H1 (cell line): ENCODE measurements at regions not wholly inside any gene's neighbourhood (a gene's known extent, or its start where the extent isn't known, plus 50 kb on each side); places are given as distances from the start of the nearest gene placed in this dataset.

Experiments used
- CTCF ChIA-PET: fragments of 300-600 bp; sonication (Branson Sonifier 250); formaldehyde crosslinking; loops from one replicate; lab custom pipeline; 2021; ENCODE audit not compliant: partially characterized antibody; lab: Charles Lee
- POLR2A ChIA-PET: fragments of 300-600 bp; sonication (Branson Sonifier 250); formaldehyde crosslinking; loops from one replicate; lab custom pipeline; 2021; ENCODE audit warnings: inconsistent platforms; ENCODE audit not compliant: partially characterized antibody; lab: Charles Lee
- DNase-seq, 2 experiments: peaks; one replicate each; pipeline versions ENCODE4 v3.0.0 to v3.0.0-alpha.2; 2010 to 2022; ENCODE audit warnings: low spot score in 2 of 2, low read depth in 1 of 2, mixed read lengths in 1 of 2
- FAIRE-seq: peaks from 2 replicates; lab custom pipeline; 2011; peaks lifted over from hg19 to GRCh38; lab: Jason Lieb, UNC
- H2AFZ ChIP-seq: 2 replicates; pipeline ENCODE4 v1.8.1; 2012; ENCODE audit warnings: low read length, inconsistent platforms
- H2AK5ac ChIP-seq: 2 replicates; pipeline ENCODE4 v1.6.1; 2013; ENCODE audit warnings: low read depth, low read length
- H2BK120ac ChIP-seq: replicated peaks from 2 replicates; pipeline ENCODE3; 2013; ENCODE audit warnings: low read depth, low read length, inconsistent platforms
- H2BK12ac ChIP-seq: 2 replicates; pipeline ENCODE4 v1.6.1; 2013; ENCODE audit warnings: low read depth, low read length
- H2BK15ac ChIP-seq: 2 replicates; pipeline ENCODE4 v1.6.1; 2013; ENCODE audit warnings: low read length
- H2BK20ac ChIP-seq: 2 replicates; pipeline ENCODE4 v1.6.1; 2013; ENCODE audit warnings: low read length
- H2BK5ac ChIP-seq: 2 replicates; pipeline ENCODE4 v1.6.1; 2013; ENCODE audit warnings: low read depth, low read length
- H3K14ac ChIP-seq: 2 replicates; pipeline ENCODE4 v1.6.1; 2013; ENCODE audit warnings: inconsistent platforms; ENCODE audit not compliant: insufficient read length
- H3K18ac ChIP-seq: 2 replicates; pipeline ENCODE4 v1.6.1; 2013; ENCODE audit warnings: low read length; ENCODE audit errors: extremely low read depth
- H3K23ac ChIP-seq: 2 replicates; pipeline ENCODE4 v1.6.1; 2013; ENCODE audit warnings: inconsistent platforms; ENCODE audit not compliant: insufficient read length
- H3K23me2 ChIP-seq: 2 replicates; pipeline ENCODE4 v1.6.1; 2013; ENCODE audit warnings: low read depth, low read length
- H3K27ac ChIP-seq: 2 replicates; pipeline ENCODE4 v1.6.1; 2011; ENCODE audit warnings: low read depth, low read length, inconsistent platforms
- H3K27me3 ChIP-seq, 4 experiments: replicated peaks in 1 of 4; 1 replicate in 1 of 4; 2 replicates in 3 of 4; pipeline versions ENCODE4 v1.6.1 to v1.8.1; 2011 to 2013; ENCODE audit warnings: low read length in 3 of 4, mild to moderate bottlenecking in 3 of 4, inconsistent platforms in 2 of 4, mixed read lengths in 2 of 4, moderate library complexity in 1 of 4; ENCODE audit not compliant: control insufficient read depth in 3 of 4, insufficient read depth in 3 of 4; ENCODE audit errors: extremely low read depth in 1 of 4
- H3K36me3 ChIP-seq, 4 experiments: 2 replicates each; pipeline versions ENCODE4 v1.6.1 to v1.8.1; 2011 to 2013; ENCODE audit warnings: mild to moderate bottlenecking in 4 of 4, low read length in 3 of 4, moderate library complexity in 2 of 4, control low read depth in 1 of 4, inconsistent platforms in 1 of 4; ENCODE audit not compliant: insufficient read depth in 4 of 4, control insufficient read depth in 2 of 4
- H3K4ac ChIP-seq: replicated peaks from 2 replicates; pipeline ENCODE3; 2013; ENCODE audit warnings: low read length, low read depth, mixed read lengths, inconsistent platforms; ENCODE audit not compliant: insufficient read length
- H3K4me1 ChIP-seq, 4 experiments: replicated peaks in 1 of 4; 1 replicate in 1 of 4; 2 replicates in 3 of 4; pipeline versions ENCODE4 v1.6.1 to v1.8.1; 2011 to 2013; ENCODE audit warnings: low read length in 3 of 4, inconsistent platforms in 2 of 4, mixed read lengths in 1 of 4; ENCODE audit not compliant: insufficient read depth in 4 of 4, control insufficient read depth in 3 of 4
- H3K4me2 ChIP-seq, 2 experiments: 2 replicates each; pipeline versions ENCODE4 v1.6.1 to v1.8.1; 2011 to 2013; ENCODE audit warnings: low read depth in 2 of 2, low read length in 2 of 2, control low read depth in 1 of 2, inconsistent platforms in 1 of 2, mild to moderate bottlenecking in 1 of 2; ENCODE audit not compliant: insufficient read depth in 1 of 2
- H3K4me3 ChIP-seq, 4 experiments: fragments of 200-600, 300-600 bp in 1 of 4; sonication (generic), shearing (Covaris generic), sonication (Bioruptor Twin) in 1 of 4; 2 replicates each; pipeline versions ENCODE4 v1.5.1 to v1.8.1; 2011 to 2016; ENCODE audit warnings: low read length in 4 of 4, low read depth in 3 of 4, control low read depth in 2 of 4, inconsistent platforms in 2 of 4, mild to moderate bottlenecking in 2 of 4, mixed read lengths in 1 of 4, moderate library complexity in 1 of 4; ENCODE audit not compliant: insufficient read depth in 2 of 4; ENCODE audit errors: extremely low read depth in 1 of 4
- H3K56ac ChIP-seq: replicated peaks from 2 replicates; pipeline ENCODE3; 2013; ENCODE audit warnings: low read depth, mild to moderate bottlenecking, mixed read lengths, low read length, inconsistent platforms; ENCODE audit not compliant: insufficient read length
- H3K79me1 ChIP-seq: 2 replicates; pipeline ENCODE4 v1.6.1; 2013; ENCODE audit warnings: low read depth, low read length, control low read depth
- H3K79me2 ChIP-seq, 2 experiments: 2 replicates each; pipeline versions ENCODE4 v1.6.1 to v1.8.1; 2012 to 2013; ENCODE audit warnings: low read length in 2 of 2, mild to moderate bottlenecking in 2 of 2, inconsistent platforms in 1 of 2; ENCODE audit not compliant: insufficient read depth in 2 of 2, control insufficient read depth in 1 of 2
- H3K9ac ChIP-seq, 4 experiments: replicated peaks in 1 of 4; 1 replicate in 1 of 4; 2 replicates in 3 of 4; pipeline versions ENCODE4 v1.6.1 to v1.8.1; 2011 to 2013; ENCODE audit warnings: low read depth in 3 of 4, low read length in 3 of 4, control low read depth in 2 of 4, mild to moderate bottlenecking in 2 of 4, moderate library complexity in 2 of 4, inconsistent platforms in 1 of 4; ENCODE audit errors: extremely low read depth in 1 of 4
- H3K9me3 ChIP-seq, 2 experiments: 2 replicates each; pipeline versions ENCODE4 v1.6.1 to v1.8.1; 2012 to 2013; ENCODE audit warnings: mild to moderate bottlenecking in 2 of 2, moderate library complexity in 2 of 2, control low read depth in 1 of 2, inconsistent platforms in 1 of 2, low read depth in 1 of 2, low read length in 1 of 2, mixed read lengths in 1 of 2; ENCODE audit not compliant: insufficient read depth in 2 of 2
- H4K20me1 ChIP-seq, 2 experiments: replicated peaks in 1 of 2; 2 replicates each; pipeline versions ENCODE3 to v1.8.1; 2011 to 2013; ENCODE audit warnings: inconsistent platforms in 2 of 2, low read length in 2 of 2, mild to moderate bottlenecking in 1 of 2; ENCODE audit not compliant: insufficient read depth in 2 of 2, control insufficient read depth in 1 of 2
- H4K5ac ChIP-seq: 2 replicates; pipeline ENCODE4 v1.6.1; 2013; ENCODE audit warnings: low read length, low read depth, mixed read lengths, inconsistent platforms; ENCODE audit not compliant: insufficient read length
- H4K8ac ChIP-seq: 2 replicates; pipeline ENCODE4 v1.8.0; 2013; ENCODE audit warnings: mild to moderate bottlenecking, moderate library complexity, low read length, inconsistent platforms; ENCODE audit not compliant: insufficient read depth; ENCODE audit errors: extremely low read depth
- H4K91ac ChIP-seq: replicated peaks from 2 replicates; pipeline ENCODE3; 2013; ENCODE audit warnings: low read length, mixed read lengths, inconsistent platforms; ENCODE audit not compliant: insufficient read length
- TF ChIP-seq, protein P1 (sequence below): fragments of 300-600 bp; sonication (generic); IDR thresholded peaks from 2 replicates; pipeline ENCODE4 v1.7.1; 2012; ENCODE audit warnings: low read length, moderate library complexity, mild to moderate bottlenecking, inconsistent platforms; ENCODE audit not compliant: insufficient replicate concordance

GRCh38 chr6:88301256-88301655, 135.1 kb upstream of the CNR1 start:
- H2BK20ac ChIP-seq = no peak overlapping the region
- H2AFZ ChIP-seq = no peak overlapping the region
- no peaks in the 10 kb centered on the region for H3K79me1 ChIP-seq
- FAIRE-seq = no peak
- H3K56ac ChIP-seq = no peak overlapping the region
- ChIA-PET CTCF (no interaction called here), POLR2A (no interaction called here)
- no peak overlapping the region for H3K4me2 ChIP-seq
- no peak overlapping the region for H2BK15ac ChIP-seq
- H3K23ac ChIP-seq = no peak overlapping the region
- H3K79me2 ChIP-seq = no peaks in the 10 kb centered on the region
- no peak overlapping the region for H4K91ac ChIP-seq
- H3K4me1 ChIP-seq = 0 out of 7 replicates have a peak, but pooled peaks cover 0 to 2% (median 0%) of the 10 kb centered on the region in 4 experiments
- H3K9me3 ChIP-seq = no peaks in the 10 kb centered on the region
- H3K4ac ChIP-seq = no peak overlapping the region
- no peak overlapping the region for H2BK120ac ChIP-seq
- no peak overlapping the region for H4K5ac ChIP-seq
- DNase-seq = no peak
- no peak overlapping the region for H3K18ac ChIP-seq
- no peak overlapping the region for H3K14ac ChIP-seq
- no peaks in the 10 kb centered on the region for H3K27me3 ChIP-seq
- no peak overlapping the region for H4K8ac ChIP-seq
- no peak overlapping the region for H3K27ac ChIP-seq
- H2AK5ac ChIP-seq = no peak overlapping the region
- no peaks in the 10 kb centered on the region for H3K23me2 ChIP-seq
- H4K20me1 ChIP-seq = no peaks in the 10 kb centered on the region
- no peak overlapping the region for H2BK5ac ChIP-seq
- no peaks in the 10 kb centered on the region for H3K36me3 ChIP-seq
- no peak overlapping the region for H3K4me3 ChIP-seq
- H2BK12ac ChIP-seq = no peak overlapping the region
- H3K9ac ChIP-seq = no peak overlapping the region
- TF ChIP-seq, protein P1, sequence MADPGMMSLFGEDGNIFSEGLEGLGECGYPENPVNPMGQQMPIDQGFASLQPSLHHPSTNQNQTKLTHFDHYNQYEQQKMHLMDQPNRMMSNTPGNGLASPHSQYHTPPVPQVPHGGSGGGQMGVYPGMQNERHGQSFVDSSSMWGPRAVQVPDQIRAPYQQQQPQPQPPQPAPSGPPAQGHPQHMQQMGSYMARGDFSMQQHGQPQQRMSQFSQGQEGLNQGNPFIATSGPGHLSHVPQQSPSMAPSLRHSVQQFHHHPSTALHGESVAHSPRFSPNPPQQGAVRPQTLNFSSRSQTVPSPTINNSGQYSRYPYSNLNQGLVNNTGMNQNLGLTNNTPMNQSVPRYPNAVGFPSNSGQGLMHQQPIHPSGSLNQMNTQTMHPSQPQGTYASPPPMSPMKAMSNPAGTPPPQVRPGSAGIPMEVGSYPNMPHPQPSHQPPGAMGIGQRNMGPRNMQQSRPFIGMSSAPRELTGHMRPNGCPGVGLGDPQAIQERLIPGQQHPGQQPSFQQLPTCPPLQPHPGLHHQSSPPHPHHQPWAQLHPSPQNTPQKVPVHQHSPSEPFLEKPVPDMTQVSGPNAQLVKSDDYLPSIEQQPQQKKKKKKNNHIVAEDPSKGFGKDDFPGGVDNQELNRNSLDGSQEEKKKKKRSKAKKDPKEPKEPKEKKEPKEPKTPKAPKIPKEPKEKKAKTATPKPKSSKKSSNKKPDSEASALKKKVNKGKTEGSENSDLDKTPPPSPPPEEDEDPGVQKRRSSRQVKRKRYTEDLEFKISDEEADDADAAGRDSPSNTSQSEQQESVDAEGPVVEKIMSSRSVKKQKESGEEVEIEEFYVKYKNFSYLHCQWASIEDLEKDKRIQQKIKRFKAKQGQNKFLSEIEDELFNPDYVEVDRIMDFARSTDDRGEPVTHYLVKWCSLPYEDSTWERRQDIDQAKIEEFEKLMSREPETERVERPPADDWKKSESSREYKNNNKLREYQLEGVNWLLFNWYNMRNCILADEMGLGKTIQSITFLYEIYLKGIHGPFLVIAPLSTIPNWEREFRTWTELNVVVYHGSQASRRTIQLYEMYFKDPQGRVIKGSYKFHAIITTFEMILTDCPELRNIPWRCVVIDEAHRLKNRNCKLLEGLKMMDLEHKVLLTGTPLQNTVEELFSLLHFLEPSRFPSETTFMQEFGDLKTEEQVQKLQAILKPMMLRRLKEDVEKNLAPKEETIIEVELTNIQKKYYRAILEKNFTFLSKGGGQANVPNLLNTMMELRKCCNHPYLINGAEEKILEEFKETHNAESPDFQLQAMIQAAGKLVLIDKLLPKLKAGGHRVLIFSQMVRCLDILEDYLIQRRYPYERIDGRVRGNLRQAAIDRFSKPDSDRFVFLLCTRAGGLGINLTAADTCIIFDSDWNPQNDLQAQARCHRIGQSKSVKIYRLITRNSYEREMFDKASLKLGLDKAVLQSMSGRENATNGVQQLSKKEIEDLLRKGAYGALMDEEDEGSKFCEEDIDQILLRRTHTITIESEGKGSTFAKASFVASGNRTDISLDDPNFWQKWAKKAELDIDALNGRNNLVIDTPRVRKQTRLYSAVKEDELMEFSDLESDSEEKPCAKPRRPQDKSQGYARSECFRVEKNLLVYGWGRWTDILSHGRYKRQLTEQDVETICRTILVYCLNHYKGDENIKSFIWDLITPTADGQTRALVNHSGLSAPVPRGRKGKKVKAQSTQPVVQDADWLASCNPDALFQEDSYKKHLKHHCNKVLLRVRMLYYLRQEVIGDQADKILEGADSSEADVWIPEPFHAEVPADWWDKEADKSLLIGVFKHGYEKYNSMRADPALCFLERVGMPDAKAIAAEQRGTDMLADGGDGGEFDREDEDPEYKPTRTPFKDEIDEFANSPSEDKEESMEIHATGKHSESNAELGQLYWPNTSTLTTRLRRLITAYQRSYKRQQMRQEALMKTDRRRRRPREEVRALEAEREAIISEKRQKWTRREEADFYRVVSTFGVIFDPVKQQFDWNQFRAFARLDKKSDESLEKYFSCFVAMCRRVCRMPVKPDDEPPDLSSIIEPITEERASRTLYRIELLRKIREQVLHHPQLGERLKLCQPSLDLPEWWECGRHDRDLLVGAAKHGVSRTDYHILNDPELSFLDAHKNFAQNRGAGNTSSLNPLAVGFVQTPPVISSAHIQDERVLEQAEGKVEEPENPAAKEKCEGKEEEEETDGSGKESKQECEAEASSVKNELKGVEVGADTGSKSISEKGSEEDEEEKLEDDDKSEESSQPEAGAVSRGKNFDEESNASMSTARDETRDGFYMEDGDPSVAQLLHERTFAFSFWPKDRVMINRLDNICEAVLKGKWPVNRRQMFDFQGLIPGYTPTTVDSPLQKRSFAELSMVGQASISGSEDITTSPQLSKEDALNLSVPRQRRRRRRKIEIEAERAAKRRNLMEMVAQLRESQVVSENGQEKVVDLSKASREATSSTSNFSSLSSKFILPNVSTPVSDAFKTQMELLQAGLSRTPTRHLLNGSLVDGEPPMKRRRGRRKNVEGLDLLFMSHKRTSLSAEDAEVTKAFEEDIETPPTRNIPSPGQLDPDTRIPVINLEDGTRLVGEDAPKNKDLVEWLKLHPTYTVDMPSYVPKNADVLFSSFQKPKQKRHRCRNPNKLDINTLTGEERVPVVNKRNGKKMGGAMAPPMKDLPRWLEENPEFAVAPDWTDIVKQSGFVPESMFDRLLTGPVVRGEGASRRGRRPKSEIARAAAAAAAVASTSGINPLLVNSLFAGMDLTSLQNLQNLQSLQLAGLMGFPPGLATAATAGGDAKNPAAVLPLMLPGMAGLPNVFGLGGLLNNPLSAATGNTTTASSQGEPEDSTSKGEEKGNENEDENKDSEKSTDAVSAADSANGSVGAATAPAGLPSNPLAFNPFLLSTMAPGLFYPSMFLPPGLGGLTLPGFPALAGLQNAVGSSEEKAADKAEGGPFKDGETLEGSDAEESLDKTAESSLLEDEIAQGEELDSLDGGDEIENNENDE = no peak
